Stimulated activated naive CD4-positive, alpha-beta T cell treated with Interleukin-2 at 50 U/mL for 16 hours (primary cell): ENCODE measurements at regions not wholly inside any gene's neighbourhood (a gene's known extent, or its start where the extent isn't known, plus 50 kb on each side); places are given as distances from the start of the nearest gene placed in this dataset.

Source experiments
- DNase-seq: peaks from one replicate; lab custom pipeline; 2025; lab: John Stamatoyannopoulos, UW

- DNase-seq = no peak
These were observed 203.7 kb upstream of the ARX start for GRCh38 chrX:25219480-25219879.

DNA sequence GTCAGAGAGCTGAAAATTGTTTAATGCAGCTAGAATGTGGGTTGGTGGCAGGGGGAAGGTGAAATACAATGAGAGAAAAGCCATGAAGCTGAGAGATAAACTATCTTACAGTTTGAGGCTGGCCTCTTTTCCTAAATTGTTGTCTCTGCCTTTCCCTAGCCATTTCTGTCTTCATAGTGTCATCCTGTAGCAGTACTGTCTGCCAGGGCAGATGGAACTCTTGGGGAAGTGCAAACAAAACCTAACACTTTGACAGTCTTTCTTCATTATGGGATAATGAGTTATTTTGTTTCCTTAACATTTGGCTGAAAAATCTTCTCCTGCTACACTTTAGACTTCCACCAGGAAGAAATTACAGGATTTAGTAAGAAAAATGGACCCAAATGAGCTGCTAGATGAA is 197.8 kb upstream of the ARX start:
- DNase-seq = no peak

DNA sequence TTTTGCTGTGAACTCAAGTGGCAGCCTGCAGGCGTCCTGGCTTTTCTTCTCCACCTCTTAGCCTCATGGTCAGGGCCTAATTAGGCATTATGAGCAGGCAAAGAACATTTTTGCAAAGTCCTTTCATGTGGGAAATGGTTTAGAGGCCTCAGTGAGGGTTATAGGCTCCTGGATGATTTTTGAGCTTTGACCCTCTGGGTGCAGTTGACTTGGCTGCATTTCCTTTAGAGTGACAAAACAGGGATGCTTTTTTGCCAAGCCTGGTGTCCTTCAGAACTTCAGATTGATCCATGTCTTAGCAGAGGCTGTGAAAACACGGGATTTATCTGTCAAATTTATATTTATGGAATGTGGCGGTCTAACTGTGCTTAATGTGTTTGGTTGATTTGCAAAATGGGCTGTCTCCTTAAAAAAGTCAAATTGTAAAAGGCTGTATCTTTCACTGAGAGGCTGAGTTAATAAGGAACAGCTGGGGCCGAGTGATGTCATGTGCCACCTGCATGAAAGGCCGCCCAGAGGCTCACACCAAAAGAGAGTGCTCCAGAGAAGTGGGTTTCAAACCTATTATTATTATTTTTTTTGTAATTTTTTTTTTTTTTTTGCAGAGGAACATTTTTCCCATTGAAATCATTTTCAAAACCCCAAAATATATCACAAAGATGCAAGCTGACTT is 192.2 kb upstream of the ARX start:
- DNase-seq = no peak

- DNase-seq = no peak
These were observed 191.0 kb upstream of the ARX start for GRCh38 chrX:25206778-25207177.

GRCh38 chrX:25204182-25204581 is 188.4 kb upstream of the ARX start:
- no peak for DNase-seq

- DNase-seq = no peak
These were observed 187.1 kb upstream of the ARX start for GRCh38 chrX:25202827-25203226.

DNA sequence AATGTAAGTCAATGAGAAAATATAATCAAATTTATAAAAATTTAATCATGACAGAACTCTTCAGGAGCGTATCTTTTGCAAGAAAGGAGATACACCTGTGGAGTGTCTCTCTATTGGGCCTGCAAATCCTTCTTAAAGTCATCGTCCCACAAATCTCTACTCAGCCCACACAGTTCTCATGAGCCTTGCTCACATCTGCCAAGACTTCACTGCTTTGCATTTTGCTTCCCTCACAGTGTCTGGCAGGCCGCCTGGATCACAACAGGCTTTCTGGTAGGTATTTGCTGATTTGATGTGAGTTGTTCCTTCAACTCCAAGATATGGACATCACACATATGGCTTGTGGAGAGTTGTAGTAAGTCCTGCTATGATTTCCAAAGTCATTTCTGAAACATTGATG is 183.1 kb upstream of the ARX start:
- no peak for DNase-seq

DNA sequence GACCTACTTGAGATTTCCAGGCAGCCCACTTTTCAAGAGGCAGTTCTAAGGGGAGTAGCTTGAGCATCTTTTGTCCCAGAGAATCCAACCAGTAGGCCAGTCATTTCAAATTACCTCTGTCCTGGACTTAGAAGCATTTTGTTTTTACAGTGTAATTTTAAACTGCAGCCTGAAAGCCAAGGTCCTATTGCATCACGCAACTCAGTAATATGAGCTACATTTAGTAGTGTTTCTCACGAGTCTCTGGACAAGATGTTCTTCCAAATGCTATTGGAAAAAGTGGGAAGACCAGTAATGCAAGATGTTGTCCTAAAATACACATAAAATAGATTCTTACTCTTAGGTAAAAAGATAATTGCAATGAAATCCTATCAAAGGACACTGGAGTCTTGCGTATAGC is 182.5 kb upstream of the ARX start:
- no peak for DNase-seq

GRCh38 chrX:25196221-25196620 is 180.5 kb upstream of the ARX start:
- DNase-seq = no peak

DNA sequence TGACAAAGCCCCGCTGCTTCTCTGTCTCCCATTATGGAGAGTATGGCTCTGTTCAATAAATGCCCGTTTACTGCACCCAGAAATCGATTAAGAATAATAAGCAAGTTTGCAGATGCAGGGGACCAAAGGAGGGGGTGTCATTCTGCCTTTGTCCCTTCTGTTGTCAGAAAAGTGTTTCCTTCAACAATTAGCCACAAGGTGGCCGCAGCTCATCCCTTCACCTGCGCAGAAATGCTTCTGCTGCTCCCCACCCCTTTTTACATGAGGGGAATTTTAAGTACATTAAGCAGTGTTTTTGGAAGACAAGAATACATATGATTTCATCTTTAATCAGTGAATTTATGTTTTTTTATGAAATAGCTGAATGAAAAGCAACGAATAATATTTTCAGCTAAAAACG is 175.6 kb upstream of the ARX start:
- DNase-seq = no peak

DNA sequence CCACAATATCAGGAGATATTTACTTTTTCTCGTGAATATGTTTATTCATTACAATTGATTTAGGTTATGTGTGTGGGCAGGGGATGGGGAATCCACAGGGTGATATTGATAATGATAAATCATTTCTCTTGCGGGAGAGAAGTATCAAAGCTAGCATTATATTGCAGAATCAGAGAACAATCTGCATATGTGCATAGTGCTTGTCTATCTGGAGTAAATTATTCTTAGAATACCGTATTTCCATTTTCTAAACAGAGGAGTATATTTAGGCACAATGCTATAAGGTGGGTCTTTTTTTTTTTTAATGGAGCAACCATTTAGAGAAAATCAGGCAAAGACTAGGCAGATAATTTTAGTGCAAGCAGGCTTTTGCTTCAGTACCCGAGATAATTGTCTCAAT is 166.0 kb upstream of the ARX start:
- DNase-seq = no peak

GRCh38 chrX:25180242-25180641 is 164.5 kb upstream of the ARX start:
- DNase-seq = no peak

GRCh38 chrX:25178555-25178954 is 162.8 kb upstream of the ARX start:
- DNase-seq = no peak

DNA sequence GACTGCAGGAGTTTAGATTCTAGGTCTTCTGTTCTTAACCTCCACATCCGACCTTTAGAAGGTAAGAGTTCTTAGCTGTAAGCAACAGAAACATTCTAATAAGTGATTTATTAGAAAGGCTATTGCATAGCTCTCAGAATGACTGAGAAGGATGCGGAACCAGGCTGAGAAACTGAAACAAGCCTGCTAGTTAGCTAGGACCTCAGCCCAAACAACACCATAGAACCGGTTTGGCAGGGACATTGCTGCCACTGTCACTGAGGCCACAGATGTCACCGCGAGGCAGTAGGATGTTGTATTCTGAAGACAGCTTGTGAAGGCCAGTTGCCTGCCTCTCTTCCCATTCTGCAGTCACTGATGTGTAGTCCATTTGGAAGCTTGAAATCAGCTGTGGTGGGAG is 160.0 kb upstream of the ARX start:
- DNase-seq = no peak

DNA sequence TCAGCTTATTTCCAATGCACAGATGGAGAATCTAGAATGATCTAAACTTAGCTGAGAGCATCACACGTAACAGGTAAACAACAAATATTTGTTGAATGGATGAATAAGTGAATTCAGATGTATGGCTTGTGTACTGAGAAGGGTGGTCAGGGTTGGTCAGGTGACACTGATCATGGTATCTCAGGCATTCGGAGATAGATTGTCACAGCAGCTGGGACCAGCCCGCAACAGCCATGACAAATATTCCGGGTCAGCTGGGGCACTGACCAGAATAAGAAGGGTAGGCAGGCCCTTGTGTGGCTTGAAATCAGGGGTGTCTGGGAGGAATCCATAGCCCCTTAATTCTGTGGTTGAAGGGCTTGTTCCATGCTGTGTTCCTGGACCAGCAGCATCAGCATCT is 159.4 kb upstream of the ARX start:
- DNase-seq = no peak

DNA sequence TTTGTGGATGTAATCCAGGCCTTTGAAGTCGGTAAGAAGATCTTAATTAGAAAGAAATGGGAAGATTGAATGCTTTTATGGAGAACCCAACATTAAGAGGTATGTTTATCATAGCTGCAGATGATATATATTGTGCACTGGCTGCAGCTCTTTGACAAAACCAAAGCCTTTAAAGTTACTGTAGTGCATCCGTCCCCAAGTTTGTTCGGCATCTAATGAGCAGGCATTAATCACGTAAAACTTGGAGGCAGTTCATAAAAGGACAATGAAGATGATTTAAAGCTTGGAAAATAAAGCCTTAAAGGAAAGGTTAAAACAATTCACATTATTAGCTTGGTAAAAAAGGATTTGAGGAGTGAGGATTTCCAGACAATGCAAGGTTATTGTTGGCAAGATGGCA is 150.8 kb upstream of the ARX start:
- no peak for DNase-seq

DNA sequence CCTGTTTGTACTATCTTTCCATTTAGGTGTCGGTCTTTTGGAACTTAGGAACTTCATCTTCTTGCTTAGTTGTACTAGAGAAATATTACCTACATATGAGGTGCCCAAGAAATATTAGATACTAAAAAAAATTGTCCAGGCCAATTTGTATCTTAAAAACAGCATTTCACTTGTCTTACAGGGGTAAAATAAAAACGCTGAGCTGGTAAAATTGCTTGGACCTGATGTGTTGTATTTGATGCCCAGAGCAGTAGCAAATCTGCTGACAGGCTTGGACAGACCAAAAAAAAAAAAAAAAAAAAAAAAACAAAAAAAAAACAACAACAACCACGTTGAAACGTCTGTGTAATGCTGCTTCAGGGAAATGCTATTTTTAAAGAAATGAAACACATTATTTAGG is 150.4 kb upstream of the ARX start:
- DNase-seq = no peak

GRCh38 chrX:25158635-25159034 is 142.9 kb upstream of the ARX start:
- DNase-seq = no peak

GRCh38 chrX:25156832-25157231 is 141.1 kb upstream of the ARX start:
- no peak for DNase-seq

DNA sequence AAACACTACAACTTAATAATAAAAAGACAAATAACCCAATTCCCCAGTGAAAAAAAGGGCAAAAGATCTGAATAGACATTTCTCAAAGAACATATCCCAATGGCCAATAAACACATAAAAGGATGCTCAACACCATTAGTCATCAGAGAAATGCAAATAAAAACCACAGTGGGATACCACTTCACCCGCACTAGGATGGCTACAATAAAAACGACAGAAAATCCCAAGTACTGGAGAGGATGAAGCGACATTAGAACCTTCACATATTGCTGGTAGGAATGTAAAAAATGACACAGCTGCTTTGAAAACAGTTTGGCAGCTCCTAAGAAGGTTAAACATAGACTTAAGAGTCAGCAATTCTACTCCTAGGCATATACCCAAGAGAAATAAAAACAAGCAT is 140.6 kb upstream of the ARX start:
- DNase-seq = no peak

- DNase-seq = no peak
These were observed 138.4 kb upstream of the ARX start for GRCh38 chrX:25154168-25154567.

- no peak for DNase-seq
These were observed 136.0 kb upstream of the ARX start for GRCh38 chrX:25151749-25152148.

- DNase-seq = peak; percentile 5
These were observed 128.5 kb upstream of the ARX start for GRCh38 chrX:25144043-25144940.

- no peak for DNase-seq
These were observed 127.8 kb upstream of the ARX start for GRCh38 chrX:25143596-25143995.
